Activated CD4-positive, alpha-beta memory T cell treated with anti-CD3 and anti-CD28 coated beads for 36 hours (primary cell): ENCODE measurements at regions not wholly inside any gene's neighbourhood (a gene's known extent, or its start where the extent isn't known, plus 50 kb on each side); places are given as distances from the start of the nearest gene placed in this dataset.

ENCODE experiments used
- CTCF ChIA-PET: fragments of 350-600 bp; sonication (Branson Sonifier 250); formaldehyde crosslinking; loops from one replicate; lab custom pipeline; 2021; ENCODE audit warnings: antibody characterized with exemption, inconsistent platforms; lab: Charles Lee
- POLR2A ChIA-PET: fragments of 350-600 bp; sonication (Branson Sonifier 250); formaldehyde crosslinking; loops from one replicate; lab custom pipeline; 2021; ENCODE audit warnings: antibody characterized with exemption; lab: Charles Lee
- DNase-seq: peaks from one replicate; pipeline ENCODE4 v3.0.0-alpha.2; 2020
- H3K27ac Mint-ChIP-seq: one replicate; pipeline ENCODE4 v1.8.0; 2021; ENCODE audit warnings: mixed read lengths
- H3K27me3 Mint-ChIP-seq: one replicate; pipeline ENCODE4 v1.8.0; 2021; ENCODE audit warnings: mixed read lengths
- H3K36me3 Mint-ChIP-seq: one replicate; pipeline ENCODE4 v1.8.0; 2021; ENCODE audit warnings: mixed read lengths
- H3K4me1 Mint-ChIP-seq: one replicate; pipeline ENCODE4 v1.8.0; 2021; ENCODE audit warnings: low read depth, mixed read lengths
- H3K4me3 Mint-ChIP-seq: one replicate; pipeline ENCODE4 v1.8.0; 2021; ENCODE audit warnings: mild to moderate bottlenecking, mixed read lengths
- H3K9me3 Mint-ChIP-seq: one replicate; pipeline ENCODE4 v1.8.0; 2021; ENCODE audit warnings: mixed read lengths
- intact Hi-C: fragments of 100-400 bp; cut with micrococcal nuclease; formaldehyde crosslinking; loops from one replicate; pipeline ENCODE4 v1.15.1; 2023

- ChIA-PET POLR2A (no interaction called here), CTCF (no interaction called here)
- no peaks in the 10 kb centered on the region for H3K4me1 Mint-ChIP-seq
- intact Hi-C loops, result no loop called here
- H3K27me3 Mint-ChIP-seq, result no peaks in the 10 kb centered on the region
- DNase-seq, result no peak
- H3K9me3 Mint-ChIP-seq, result peaks cover 7% of the 10 kb centered on the region
- no peak overlapping the region for H3K4me3 Mint-ChIP-seq
- H3K36me3 Mint-ChIP-seq, result no peaks in the 10 kb centered on the region
- H3K27ac Mint-ChIP-seq, result no peak overlapping the region
Observed at GRCh38 chr5:117800261-117800660, 1188.1 kb downstream of the DTWD2 start.

GRCh38 chr5:117794847-117795246, 1193.5 kb downstream of the DTWD2 start:
- Mint-ChIP-seq H3K9me3 (no peaks in the 10 kb centered on the region), H3K27ac (no peak overlapping the region), H3K36me3 (no peaks in the 10 kb centered on the region), H3K4me3 (no peak overlapping the region), H3K27me3 (no peaks in the 10 kb centered on the region), H3K4me1 (no peaks in the 10 kb centered on the region)
- no peak for DNase-seq
- ChIA-PET CTCF (no interaction called here), POLR2A (no interaction called here)
- intact Hi-C loops, result no loop called here

- DNase-seq, result no peak
- Mint-ChIP-seq H3K4me3 (no peak overlapping the region), H3K27me3 (no peaks in the 10 kb centered on the region), H3K9me3 (no peaks in the 10 kb centered on the region), H3K27ac (no peak overlapping the region), H3K4me1 (no peaks in the 10 kb centered on the region), H3K36me3 (no peaks in the 10 kb centered on the region)
- intact Hi-C loops, result no loop called here
- ChIA-PET POLR2A (no interaction called here), CTCF (no interaction called here)
Observed at GRCh38 chr5:117793963-117794362, 1194.4 kb downstream of the DTWD2 start.

- intact Hi-C loops, result no loop called here
- POLR2A ChIA-PET, result no interaction called here
- no peaks in the 10 kb centered on the region for H3K4me1 Mint-ChIP-seq
- H3K9me3 Mint-ChIP-seq, result peaks cover 6% of the 10 kb centered on the region
- H3K27ac Mint-ChIP-seq, result no peak overlapping the region
- no peaks in the 10 kb centered on the region for H3K27me3 Mint-ChIP-seq
- no peaks in the 10 kb centered on the region for H3K36me3 Mint-ChIP-seq
- no peak for DNase-seq
- CTCF ChIA-PET, result interaction anchor here (0.7 kb wide), 1 partner anchor 296 kb away, joined by 3 read pairs; no protein-coding TSS in a partner anchor
- no peak overlapping the region for H3K4me3 Mint-ChIP-seq
Observed at GRCh38 chr5:117792476-117792875, 1195.9 kb downstream of the DTWD2 start.

- Mint-ChIP-seq H3K27ac (no peak overlapping the region), H3K36me3 (no peaks in the 10 kb centered on the region), H3K27me3 (no peaks in the 10 kb centered on the region), H3K9me3 (peaks cover 6% of the 10 kb centered on the region), H3K4me1 (no peaks in the 10 kb centered on the region), H3K4me3 (no peak overlapping the region)
- intact Hi-C loops, result no loop called here
- no peak for DNase-seq
- POLR2A ChIA-PET, result no interaction called here
- CTCF ChIA-PET, result no interaction called here
Observed at GRCh38 chr5:117788596-117788995, 1199.8 kb downstream of the DTWD2 start.

DNA sequence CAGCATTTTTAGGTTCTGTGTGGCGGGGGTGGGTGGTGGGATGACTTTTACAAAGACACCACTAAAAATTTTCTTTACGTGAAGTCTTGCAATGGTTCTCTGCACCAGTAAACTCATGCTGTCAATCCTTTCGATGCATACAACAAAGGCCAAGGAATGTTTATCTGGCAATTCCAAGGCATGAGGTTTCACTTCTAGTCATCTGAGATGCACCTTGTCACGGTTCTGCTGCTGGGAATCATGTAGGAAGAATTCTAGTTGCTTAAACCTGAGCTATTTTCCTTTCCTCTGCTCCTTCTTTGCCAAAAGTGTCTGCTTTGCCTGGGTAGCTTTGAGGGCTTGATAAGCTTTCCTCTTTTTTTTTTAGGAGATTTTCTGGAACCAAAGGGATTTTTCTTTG, 1204.5 kb upstream of the SEMA6A start:
- Mint-ChIP-seq H3K27me3 (no peaks in the 10 kb centered on the region), H3K4me3 (no peak overlapping the region), H3K27ac (no peak overlapping the region), H3K4me1 (no peaks in the 10 kb centered on the region), H3K9me3 (peaks cover 21% of the 10 kb centered on the region), H3K36me3 (no peaks in the 10 kb centered on the region)
- POLR2A ChIA-PET, result no interaction called here
- no peak for DNase-seq
- CTCF ChIA-PET, result no interaction called here
- intact Hi-C loops, result no loop called here

- CTCF ChIA-PET, result no interaction called here
- Mint-ChIP-seq H3K36me3 (no peaks in the 10 kb centered on the region), H3K4me3 (no peak overlapping the region), H3K4me1 (no peaks in the 10 kb centered on the region), H3K27me3 (no peaks in the 10 kb centered on the region), H3K9me3 (peaks cover 26% of the 10 kb centered on the region), H3K27ac (no peak overlapping the region)
- no peak for DNase-seq
- POLR2A ChIA-PET, result no interaction called here
- intact Hi-C loops, result no loop called here
Observed at GRCh38 chr5:117776977-117777376, 1202.4 kb upstream of the SEMA6A start.

DNA sequence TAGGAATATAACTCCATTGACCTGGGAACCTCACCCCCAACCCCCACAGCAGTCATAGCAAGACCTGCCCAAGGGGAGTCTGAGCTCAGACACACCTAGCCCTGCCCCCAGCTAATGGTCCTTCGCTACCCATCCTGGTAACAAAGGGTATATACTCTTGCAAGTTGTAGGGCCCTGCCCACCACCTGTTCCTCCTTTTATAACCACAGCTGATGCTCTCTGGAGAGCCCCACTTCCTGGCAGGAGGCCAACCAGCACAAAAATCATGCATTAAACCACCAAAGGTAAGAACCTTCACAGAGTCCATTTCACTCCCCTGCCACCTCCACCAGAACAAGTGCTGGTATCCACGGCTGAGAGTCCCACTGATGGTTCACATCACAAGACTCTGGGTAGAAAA, 1195.3 kb upstream of the SEMA6A start:
- H3K4me1 Mint-ChIP-seq, result no peaks in the 10 kb centered on the region
- ChIA-PET POLR2A (no interaction called here), CTCF (no interaction called here)
- no peak overlapping the region for H3K4me3 Mint-ChIP-seq
- H3K36me3 Mint-ChIP-seq, result no peaks in the 10 kb centered on the region
- H3K27ac Mint-ChIP-seq, result no peak overlapping the region
- H3K27me3 Mint-ChIP-seq, result no peaks in the 10 kb centered on the region
- H3K9me3 Mint-ChIP-seq, result peaks cover 26% of the 10 kb centered on the region
- intact Hi-C loops, result no loop called here
- DNase-seq, result no peak

- peaks cover 10% of the 10 kb centered on the region for H3K9me3 Mint-ChIP-seq
- H3K27ac Mint-ChIP-seq, result no peak overlapping the region
- ChIA-PET POLR2A (no interaction called here), CTCF (no interaction called here)
- no peaks in the 10 kb centered on the region for H3K4me1 Mint-ChIP-seq
- no peaks in the 10 kb centered on the region for H3K36me3 Mint-ChIP-seq
- intact Hi-C loops, result no loop called here
- H3K27me3 Mint-ChIP-seq, result no peaks in the 10 kb centered on the region
- no peak overlapping the region for H3K4me3 Mint-ChIP-seq
- DNase-seq, result no peak
Observed at GRCh38 chr5:117763271-117763670, 1188.6 kb upstream of the SEMA6A start.

GRCh38 chr5:117761186-117761585, 1186.6 kb upstream of the SEMA6A start:
- intact Hi-C loops, result no loop called here
- H3K36me3 Mint-ChIP-seq, result no peaks in the 10 kb centered on the region
- DNase-seq, result no peak
- H3K4me1 Mint-ChIP-seq, result no peaks in the 10 kb centered on the region
- H3K9me3 Mint-ChIP-seq, result peaks cover 10% of the 10 kb centered on the region
- H3K27me3 Mint-ChIP-seq, result no peaks in the 10 kb centered on the region
- ChIA-PET POLR2A (no interaction called here), CTCF (no interaction called here)
- no peak overlapping the region for H3K4me3 Mint-ChIP-seq
- H3K27ac Mint-ChIP-seq, result no peak overlapping the region

DNA sequence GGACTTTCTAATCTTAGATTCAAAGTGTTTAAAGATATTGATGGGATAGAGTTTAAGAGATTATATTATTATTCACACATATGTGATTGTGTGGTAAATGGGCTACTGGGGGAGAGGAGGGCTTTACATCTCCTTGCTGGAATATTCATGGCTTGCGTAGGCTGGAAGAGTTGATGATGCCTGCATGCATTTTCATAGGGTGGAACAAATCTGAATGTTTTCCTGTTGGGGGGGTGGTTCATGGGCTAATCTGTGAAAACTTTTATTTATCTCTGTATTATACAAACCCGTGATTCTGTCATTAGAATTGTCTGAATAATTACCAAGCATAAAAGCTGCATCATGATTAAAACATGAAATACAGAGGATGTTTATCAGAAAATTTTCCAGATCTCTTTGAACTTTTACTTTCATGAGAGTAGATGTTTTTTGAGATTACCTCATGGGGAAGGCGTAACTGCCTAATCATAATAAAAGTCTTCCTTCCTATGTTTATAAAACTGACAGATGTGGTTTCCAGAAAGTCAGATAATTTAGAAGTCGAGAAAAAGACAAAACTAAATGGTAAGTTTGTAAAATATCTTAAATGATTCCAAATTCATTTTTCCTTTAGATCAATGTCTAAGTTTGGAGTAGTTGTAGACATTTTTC, 1185.4 kb upstream of the SEMA6A start:
- Mint-ChIP-seq H3K4me1 (no peaks in the 10 kb centered on the region), H3K9me3 (peaks cover 10% of the 10 kb centered on the region), H3K36me3 (no peaks in the 10 kb centered on the region), H3K27me3 (no peaks in the 10 kb centered on the region), H3K4me3 (no peak overlapping the region), H3K27ac (no peak overlapping the region)
- intact Hi-C loops, result no loop called here
- no peak for DNase-seq
- ChIA-PET CTCF (no interaction called here), POLR2A (no interaction called here)

DNA sequence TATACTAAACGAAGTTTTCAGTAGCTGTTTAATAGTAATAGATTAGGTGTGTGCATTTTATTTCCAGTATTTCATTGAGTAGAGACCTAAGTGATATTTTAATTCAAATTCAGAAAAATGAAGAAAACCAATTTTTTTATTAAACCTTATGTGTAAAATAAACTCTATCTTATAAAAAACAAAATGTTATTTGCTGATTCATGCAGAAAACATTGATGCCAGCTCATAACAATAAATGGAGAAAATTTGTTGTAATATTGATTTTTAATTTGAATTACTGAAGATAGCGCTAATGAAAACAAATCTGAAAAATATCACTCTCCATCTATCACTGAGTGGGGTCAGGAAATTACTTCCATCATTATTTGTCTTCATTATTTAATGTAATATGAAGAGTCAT, 1177.8 kb upstream of the SEMA6A start:
- intact Hi-C loops, result no loop called here
- Mint-ChIP-seq H3K27ac (no peak overlapping the region), H3K4me1 (no peaks in the 10 kb centered on the region), H3K4me3 (no peak overlapping the region), H3K36me3 (no peaks in the 10 kb centered on the region), H3K9me3 (no peaks in the 10 kb centered on the region), H3K27me3 (no peaks in the 10 kb centered on the region)
- CTCF ChIA-PET, result no interaction called here
- POLR2A ChIA-PET, result no interaction called here
- DNase-seq, result no peak

DNA sequence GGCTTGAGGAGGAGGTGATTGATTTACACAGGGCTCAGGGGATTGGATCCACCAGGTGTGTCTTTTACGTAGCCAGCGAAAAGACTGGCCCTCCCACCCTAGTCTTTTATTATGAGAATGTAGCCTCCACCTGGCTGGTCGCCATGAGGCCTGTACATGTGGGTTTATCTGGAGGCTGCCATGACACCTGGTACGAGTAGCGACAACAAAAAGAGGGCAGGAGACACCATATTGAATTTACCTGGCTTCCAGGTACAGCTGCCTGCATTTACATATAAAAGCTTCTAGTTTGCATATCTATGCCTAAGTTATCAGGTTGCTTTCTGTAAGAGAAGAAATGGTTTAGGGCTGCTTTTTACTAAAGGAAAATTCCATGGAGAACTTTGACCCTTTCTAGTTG, 1173.7 kb upstream of the SEMA6A start:
- no peaks in the 10 kb centered on the region for H3K36me3 Mint-ChIP-seq
- H3K9me3 Mint-ChIP-seq, result peaks cover 6% of the 10 kb centered on the region
- ChIA-PET POLR2A (no interaction called here), CTCF (no interaction called here)
- intact Hi-C loops, result no loop called here
- H3K27me3 Mint-ChIP-seq, result no peaks in the 10 kb centered on the region
- H3K4me1 Mint-ChIP-seq, result no peaks in the 10 kb centered on the region
- no peak overlapping the region for H3K27ac Mint-ChIP-seq
- DNase-seq, result no peak
- H3K4me3 Mint-ChIP-seq, result no peak overlapping the region
